Neural cell (in vitro differentiated cells): ENCODE measurements at regions not wholly inside any gene's neighbourhood (a gene's known extent, or its start where the extent isn't known, plus 50 kb on each side); places are given as distances from the start of the nearest gene placed in this dataset.

Experiments used
- H2AFZ ChIP-seq: fragments of 200-600, 300-800 bp; sonication (generic), shearing (Covaris generic); 2 replicates; pipeline ENCODE4 v1.6.0; 2014; ENCODE audit warnings: low read depth, mild to moderate bottlenecking, antibody characterized with exemption, low read length, moderate library complexity
- H3F3A ChIP-seq: fragments of 200-600 bp; shearing (Covaris generic); 2 replicates; pipeline ENCODE4 v1.6.1; 2016; ENCODE audit warnings: mild to moderate bottlenecking, moderate library complexity, mixed read lengths, antibody characterized with exemption, low read length; ENCODE audit not compliant: insufficient read depth, poor library complexity, severe bottlenecking
- H3K27ac ChIP-seq: fragments of 200-600, 300-800 bp; sonication (generic), shearing (Covaris generic); 2 replicates; pipeline ENCODE4 v1.5.1; 2014; ENCODE audit warnings: mild to moderate bottlenecking, low read length, moderate library complexity
- H3K27me3 ChIP-seq: fragments of 300-800, 200-600 bp; sonication (generic), shearing (Covaris generic); 2 replicates; pipeline ENCODE4 v1.6.0; 2014; ENCODE audit warnings: mild to moderate bottlenecking, low read depth, low read length, moderate library complexity; ENCODE audit not compliant: insufficient read depth
- H3K36me3 ChIP-seq: fragments of 300-800, 200-600 bp; sonication (generic), shearing (Covaris generic); 2 replicates; pipeline ENCODE4 v1.5.1; 2014; ENCODE audit warnings: mild to moderate bottlenecking, antibody characterized with exemption, low read length, moderate library complexity; ENCODE audit not compliant: insufficient read depth
- H3K4me2 ChIP-seq: fragments of 300-800, 200-600 bp; sonication (generic), shearing (Covaris generic); 2 replicates; pipeline ENCODE4 v1.6.0; 2014; ENCODE audit warnings: mild to moderate bottlenecking, low read length
- H3K4me3 ChIP-seq: fragments of 300-800, 200-600 bp; sonication (generic), shearing (Covaris generic); 2 replicates; pipeline ENCODE4 v1.5.1; 2014; ENCODE audit warnings: mild to moderate bottlenecking, low read length, moderate library complexity
- H3K79me2 ChIP-seq: fragments of 200-600 bp; shearing (Covaris generic); replicated peaks from 2 replicates; pipeline ENCODE4 v1.6.0; 2014; ENCODE audit warnings: mild to moderate bottlenecking, low read length, moderate library complexity; ENCODE audit not compliant: insufficient read depth
- H3K9ac ChIP-seq: fragments of 300-800, 200-600 bp; sonication (generic), shearing (Covaris generic); 2 replicates; pipeline ENCODE4 v1.6.1; 2016; ENCODE audit warnings: mild to moderate bottlenecking, low read length, mixed read lengths
- H3K9me2 ChIP-seq: fragments of 200-600 bp; shearing (Covaris generic); 2 replicates; pipeline ENCODE4 v1.6.1; 2016; ENCODE audit warnings: mild to moderate bottlenecking, low read length, mixed read lengths; ENCODE audit not compliant: insufficient read depth
- H3K9me3 ChIP-seq: fragments of 200-600, 300-800 bp; sonication (generic), shearing (Covaris generic); 2 replicates; pipeline ENCODE4 v1.6.1; 2016; ENCODE audit warnings: mild to moderate bottlenecking, mixed run types, low read length, moderate library complexity, mixed read lengths
- H4K20me1 ChIP-seq: fragments of 200-600 bp; shearing (Covaris generic); 2 replicates; pipeline ENCODE4 v1.6.1; 2016; ENCODE audit warnings: mild to moderate bottlenecking, mixed run types; ENCODE audit not compliant: insufficient read depth
- EP300 ChIP-seq: fragments of 450-650 bp; conservative IDR thresholded peaks from 2 replicates; pipeline ENCODE4 v1.6.1; 2014; ENCODE audit warnings: antibody characterized with exemption, mild to moderate bottlenecking, moderate library complexity; ENCODE audit not compliant: poor library complexity, severe bottlenecking
- EZH2 ChIP-seq: fragments of 200-600, 300-800 bp; shearing (Covaris generic), sonication (generic); IDR thresholded peaks from 2 replicates; pipeline ENCODE4 v1.6.1; 2014; ENCODE audit warnings: antibody characterized with exemption, low read length, borderline replicate concordance, mild to moderate bottlenecking; ENCODE audit not compliant: insufficient read depth, poor library complexity, severe bottlenecking
- MXI1 ChIP-seq: fragments of 450-650 bp; conservative IDR thresholded peaks from 2 replicates; pipeline ENCODE4 v1.6.1; 2014; ENCODE audit warnings: antibody characterized with exemption, mild to moderate bottlenecking; ENCODE audit not compliant: poor library complexity, severe bottlenecking
- POLR2AphosphoS5 ChIP-seq: IDR thresholded peaks from 2 replicates; pipeline ENCODE4 v1.6.1; 2012
- RAD21 ChIP-seq: fragments of 450-650 bp; conservative IDR thresholded peaks from 2 replicates; pipeline ENCODE4 v1.6.1; 2014; ENCODE audit warnings: antibody characterized with exemption, mild to moderate bottlenecking, moderate library complexity
- SMC3 ChIP-seq: fragments of 450-650 bp; conservative IDR thresholded peaks from 2 replicates; pipeline ENCODE4 v1.6.1; 2014; ENCODE audit warnings: antibody characterized with exemption, mild to moderate bottlenecking, moderate library complexity; ENCODE audit not compliant: poor library complexity
- TAF1 ChIP-seq: IDR thresholded peaks from 2 replicates; pipeline ENCODE4 v1.6.1; 2012; ENCODE audit warnings: low read depth
- TF ChIP-seq, protein P1 (sequence below): fragments of 450-650 bp; IDR thresholded peaks from 2 replicates; pipeline ENCODE4 v1.5.1; 2014; ENCODE audit warnings: antibody characterized with exemption, mild to moderate bottlenecking, moderate library complexity; ENCODE audit not compliant: poor library complexity, severe bottlenecking
- TF ChIP-seq, protein P2 (sequence below): IDR thresholded peaks from 2 replicates; pipeline ENCODE4 v1.6.1; 2012; ENCODE audit warnings: borderline replicate concordance

DNA sequence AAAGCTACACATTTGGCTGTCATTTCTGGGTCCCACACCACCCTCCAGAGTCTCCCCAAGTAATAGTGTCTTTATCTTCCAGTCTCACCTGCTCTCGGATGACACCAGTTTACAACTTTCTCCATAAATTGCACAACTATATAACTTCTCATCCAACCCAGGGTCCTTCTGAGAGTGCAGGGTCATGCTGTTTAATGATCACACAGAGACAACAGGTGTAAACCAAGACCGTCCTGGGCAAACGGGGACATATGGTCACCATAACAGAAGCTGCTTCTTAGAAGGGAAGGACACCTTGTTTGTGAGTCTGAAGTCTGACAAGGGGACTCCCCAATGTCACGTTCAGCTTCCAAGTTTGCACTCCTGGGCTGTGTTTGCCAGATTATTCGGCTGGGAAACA, 74.3 kb downstream of the MAP1LC3B2 start:
- H3K9me2 ChIP-seq: no peaks in the 10 kb centered on the region
- H3K79me2 ChIP-seq: no peaks in the 10 kb centered on the region
- H3K4me3 ChIP-seq: no peak overlapping the region
- H4K20me1 ChIP-seq: no peaks in the 10 kb centered on the region
- H3K27me3 ChIP-seq: peaks cover 4% of the 10 kb centered on the region
- H3K4me2 ChIP-seq: no peak overlapping the region
- no peaks in the 10 kb centered on the region for H3K9me3 ChIP-seq
- H3K27ac ChIP-seq: no peak overlapping the region
- no peak overlapping the region for H2AFZ ChIP-seq
- H3F3A ChIP-seq: no peaks in the 10 kb centered on the region
- TF ChIP-seq, protein P1, sequence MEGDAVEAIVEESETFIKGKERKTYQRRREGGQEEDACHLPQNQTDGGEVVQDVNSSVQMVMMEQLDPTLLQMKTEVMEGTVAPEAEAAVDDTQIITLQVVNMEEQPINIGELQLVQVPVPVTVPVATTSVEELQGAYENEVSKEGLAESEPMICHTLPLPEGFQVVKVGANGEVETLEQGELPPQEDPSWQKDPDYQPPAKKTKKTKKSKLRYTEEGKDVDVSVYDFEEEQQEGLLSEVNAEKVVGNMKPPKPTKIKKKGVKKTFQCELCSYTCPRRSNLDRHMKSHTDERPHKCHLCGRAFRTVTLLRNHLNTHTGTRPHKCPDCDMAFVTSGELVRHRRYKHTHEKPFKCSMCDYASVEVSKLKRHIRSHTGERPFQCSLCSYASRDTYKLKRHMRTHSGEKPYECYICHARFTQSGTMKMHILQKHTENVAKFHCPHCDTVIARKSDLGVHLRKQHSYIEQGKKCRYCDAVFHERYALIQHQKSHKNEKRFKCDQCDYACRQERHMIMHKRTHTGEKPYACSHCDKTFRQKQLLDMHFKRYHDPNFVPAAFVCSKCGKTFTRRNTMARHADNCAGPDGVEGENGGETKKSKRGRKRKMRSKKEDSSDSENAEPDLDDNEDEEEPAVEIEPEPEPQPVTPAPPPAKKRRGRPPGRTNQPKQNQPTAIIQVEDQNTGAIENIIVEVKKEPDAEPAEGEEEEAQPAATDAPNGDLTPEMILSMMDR: no peak
- no peak for TF ChIP-seq TAF1
- no peak for TF ChIP-seq SMC3
- no peak overlapping the region for H3K9ac ChIP-seq
- H3K36me3 ChIP-seq: no peaks in the 10 kb centered on the region

DNA sequence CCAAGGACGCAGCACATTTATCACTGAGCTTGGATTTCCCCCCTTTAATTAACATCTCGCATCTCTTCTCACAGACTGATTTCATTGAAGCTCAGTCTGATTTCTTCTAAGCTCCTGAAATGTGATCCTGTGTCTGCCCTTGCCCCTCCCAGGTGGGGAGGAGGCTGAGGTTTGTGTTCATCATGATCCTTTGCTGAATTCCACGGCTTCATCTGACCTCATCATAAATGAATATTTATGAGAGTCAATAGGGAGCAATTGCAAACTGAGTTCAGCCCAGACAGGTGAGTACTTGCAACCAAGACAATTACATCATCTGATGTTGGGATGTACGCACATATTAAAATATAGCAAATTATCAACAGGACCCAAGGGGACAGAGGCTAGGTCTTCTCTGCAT, 72.4 kb downstream of the MAP1LC3B2 start:
- no peak overlapping the region for H3K27ac ChIP-seq
- H3K9ac ChIP-seq: no peak overlapping the region
- no peaks in the 10 kb centered on the region for H3K36me3 ChIP-seq
- H4K20me1 ChIP-seq: no peaks in the 10 kb centered on the region
- H3K4me3 ChIP-seq: no peak overlapping the region
- H2AFZ ChIP-seq: no peak overlapping the region
- H3K4me2 ChIP-seq: no peak overlapping the region
- no peaks in the 10 kb centered on the region for H3K79me2 ChIP-seq
- TF ChIP-seq EZH2 (no peak), POLR2AphosphoS5 (no peak), TAF1 (no peak), EP300 (no peak), RAD21 (no peak), SMC3 (no peak), MXI1 (no peak)
- TF ChIP-seq, protein P2, sequence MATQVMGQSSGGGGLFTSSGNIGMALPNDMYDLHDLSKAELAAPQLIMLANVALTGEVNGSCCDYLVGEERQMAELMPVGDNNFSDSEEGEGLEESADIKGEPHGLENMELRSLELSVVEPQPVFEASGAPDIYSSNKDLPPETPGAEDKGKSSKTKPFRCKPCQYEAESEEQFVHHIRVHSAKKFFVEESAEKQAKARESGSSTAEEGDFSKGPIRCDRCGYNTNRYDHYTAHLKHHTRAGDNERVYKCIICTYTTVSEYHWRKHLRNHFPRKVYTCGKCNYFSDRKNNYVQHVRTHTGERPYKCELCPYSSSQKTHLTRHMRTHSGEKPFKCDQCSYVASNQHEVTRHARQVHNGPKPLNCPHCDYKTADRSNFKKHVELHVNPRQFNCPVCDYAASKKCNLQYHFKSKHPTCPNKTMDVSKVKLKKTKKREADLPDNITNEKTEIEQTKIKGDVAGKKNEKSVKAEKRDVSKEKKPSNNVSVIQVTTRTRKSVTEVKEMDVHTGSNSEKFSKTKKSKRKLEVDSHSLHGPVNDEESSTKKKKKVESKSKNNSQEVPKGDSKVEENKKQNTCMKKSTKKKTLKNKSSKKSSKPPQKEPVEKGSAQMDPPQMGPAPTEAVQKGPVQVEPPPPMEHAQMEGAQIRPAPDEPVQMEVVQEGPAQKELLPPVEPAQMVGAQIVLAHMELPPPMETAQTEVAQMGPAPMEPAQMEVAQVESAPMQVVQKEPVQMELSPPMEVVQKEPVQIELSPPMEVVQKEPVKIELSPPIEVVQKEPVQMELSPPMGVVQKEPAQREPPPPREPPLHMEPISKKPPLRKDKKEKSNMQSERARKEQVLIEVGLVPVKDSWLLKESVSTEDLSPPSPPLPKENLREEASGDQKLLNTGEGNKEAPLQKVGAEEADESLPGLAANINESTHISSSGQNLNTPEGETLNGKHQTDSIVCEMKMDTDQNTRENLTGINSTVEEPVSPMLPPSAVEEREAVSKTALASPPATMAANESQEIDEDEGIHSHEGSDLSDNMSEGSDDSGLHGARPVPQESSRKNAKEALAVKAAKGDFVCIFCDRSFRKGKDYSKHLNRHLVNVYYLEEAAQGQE: no peak
- TF ChIP-seq, protein P1: no peak
- no peaks in the 10 kb centered on the region for H3F3A ChIP-seq
- no peaks in the 10 kb centered on the region for H3K9me2 ChIP-seq
- no peaks in the 10 kb centered on the region for H3K9me3 ChIP-seq
- H3K27me3 ChIP-seq: peaks cover 4% of the 10 kb centered on the region
